ENCODE measurements at regions not wholly inside any gene's neighbourhood (a gene's known extent, or its start where the extent isn't known, plus 50 kb on each side); places are given as distances from the start of the nearest gene placed in this dataset.

DNA sequence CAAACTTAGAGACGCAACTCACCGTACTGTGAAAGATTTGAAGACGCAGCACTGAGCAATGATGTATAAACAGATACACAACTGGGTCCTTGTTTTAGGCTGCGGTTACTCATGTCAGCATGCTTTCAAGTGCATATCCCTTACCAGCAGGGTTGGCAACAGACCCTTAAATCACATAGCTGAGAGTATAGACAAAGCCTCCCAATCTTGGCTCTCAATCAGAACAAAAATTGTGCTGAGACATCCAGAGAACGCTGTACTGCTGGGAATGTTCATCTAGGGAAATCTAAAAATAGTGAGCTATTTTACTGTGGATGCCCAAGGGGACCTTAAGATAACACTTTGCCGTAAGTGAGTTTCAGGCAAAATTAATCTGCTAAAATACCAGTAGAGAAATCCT, 84.4 kb upstream of the NUDT7 start:
- H3K36me3 ChIP-seq = no peaks in the 10 kb centered on the region
- H3K9me3 ChIP-seq = no peaks in the 10 kb centered on the region
- TF ChIP-seq, protein P1, sequence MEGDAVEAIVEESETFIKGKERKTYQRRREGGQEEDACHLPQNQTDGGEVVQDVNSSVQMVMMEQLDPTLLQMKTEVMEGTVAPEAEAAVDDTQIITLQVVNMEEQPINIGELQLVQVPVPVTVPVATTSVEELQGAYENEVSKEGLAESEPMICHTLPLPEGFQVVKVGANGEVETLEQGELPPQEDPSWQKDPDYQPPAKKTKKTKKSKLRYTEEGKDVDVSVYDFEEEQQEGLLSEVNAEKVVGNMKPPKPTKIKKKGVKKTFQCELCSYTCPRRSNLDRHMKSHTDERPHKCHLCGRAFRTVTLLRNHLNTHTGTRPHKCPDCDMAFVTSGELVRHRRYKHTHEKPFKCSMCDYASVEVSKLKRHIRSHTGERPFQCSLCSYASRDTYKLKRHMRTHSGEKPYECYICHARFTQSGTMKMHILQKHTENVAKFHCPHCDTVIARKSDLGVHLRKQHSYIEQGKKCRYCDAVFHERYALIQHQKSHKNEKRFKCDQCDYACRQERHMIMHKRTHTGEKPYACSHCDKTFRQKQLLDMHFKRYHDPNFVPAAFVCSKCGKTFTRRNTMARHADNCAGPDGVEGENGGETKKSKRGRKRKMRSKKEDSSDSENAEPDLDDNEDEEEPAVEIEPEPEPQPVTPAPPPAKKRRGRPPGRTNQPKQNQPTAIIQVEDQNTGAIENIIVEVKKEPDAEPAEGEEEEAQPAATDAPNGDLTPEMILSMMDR (IDR thresholded peaks at IDR 0.05) = no peak
- H3K4me1 ChIP-seq = no peaks in the 10 kb centered on the region
- no peak for FAIRE-seq
- no peaks in the 10 kb centered on the region for H3K27me3 ChIP-seq
- H3K4me3 ChIP-seq = no peak overlapping the region
- DNase-seq = no peak
- intact Hi-C loops (cut with DNase I) = no loop called here
- no peak overlapping the region for H3K27ac ChIP-seq
- 72 to 79% methylated on average over 6 of the region's 6 CpGs for WGBS, 2 donors
- no peak for ATAC-seq

DNA sequence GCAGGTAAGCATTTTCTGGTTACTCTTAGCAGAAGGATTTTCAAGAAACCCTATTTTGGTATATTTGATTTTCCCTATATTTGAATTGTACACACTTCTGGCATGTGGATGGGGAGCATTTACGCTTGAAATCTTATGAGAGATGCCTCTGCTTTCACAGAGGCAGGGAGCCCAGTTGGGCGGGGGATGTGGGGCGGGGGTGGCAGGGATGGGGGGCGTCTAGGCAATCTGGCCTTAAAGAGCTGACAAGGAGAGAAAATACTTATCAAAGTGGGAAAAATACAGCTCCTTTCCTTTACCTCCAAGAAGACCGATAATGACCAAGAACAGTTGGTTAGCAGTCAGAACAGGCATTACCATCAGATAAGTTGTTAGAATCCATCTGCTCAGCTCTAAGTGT, 79.1 kb upstream of the NUDT7 start:
- Histone ChIP-seq H3K27ac (no peak overlapping the region), H3K4me1 (no peaks in the 10 kb centered on the region), H3K9me3 (no peaks in the 10 kb centered on the region), H3K36me3 (no peaks in the 10 kb centered on the region), H3K27me3 (no peaks in the 10 kb centered on the region), H3K4me3 (no peak overlapping the region)
- TF ChIP-seq, protein P1 (IDR thresholded peaks at IDR 0.05) = no peak
- FAIRE-seq (no peak), DNase-seq (no peak), ATAC-seq (no peak)
- 71 to 72% methylated on average over 5 of the region's 5 CpGs for WGBS, 2 donors
- intact Hi-C loops (cut with DNase I) = no loop called here

DNA sequence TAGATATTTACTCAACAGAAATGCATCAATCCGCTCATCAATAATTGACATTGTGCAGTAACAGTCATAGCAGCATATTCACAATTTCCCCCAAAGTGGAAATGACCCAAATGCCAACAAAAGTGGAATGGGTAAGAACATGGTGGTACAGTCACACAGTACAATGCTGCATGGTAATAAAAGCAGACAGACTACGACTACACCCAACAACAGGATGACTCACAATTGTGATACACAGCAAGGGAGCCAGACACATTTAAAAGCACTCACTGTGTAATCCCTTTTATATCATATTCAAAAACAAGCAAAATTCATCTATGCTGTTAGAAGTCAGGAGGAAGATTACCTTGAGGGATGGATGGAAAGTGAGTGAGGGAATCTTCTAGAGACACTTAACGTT, 76.5 kb upstream of the NUDT7 start:
- FAIRE-seq = no peak
- ATAC-seq = no peak
- no peaks in the 10 kb centered on the region for H3K4me1 ChIP-seq
- WGBS, 2 donors = 55 to 73% methylated on average over 3 of the region's 3 CpGs
- no peaks in the 10 kb centered on the region for H3K27me3 ChIP-seq
- intact Hi-C loops (cut with DNase I) = no loop called here
- TF ChIP-seq, protein P1 (IDR thresholded peaks at IDR 0.05) = no peak
- H3K36me3 ChIP-seq = no peaks in the 10 kb centered on the region
- no peaks in the 10 kb centered on the region for H3K9me3 ChIP-seq
- H3K27ac ChIP-seq = no peak overlapping the region
- no peak for DNase-seq
- H3K4me3 ChIP-seq = no peak overlapping the region

DNA sequence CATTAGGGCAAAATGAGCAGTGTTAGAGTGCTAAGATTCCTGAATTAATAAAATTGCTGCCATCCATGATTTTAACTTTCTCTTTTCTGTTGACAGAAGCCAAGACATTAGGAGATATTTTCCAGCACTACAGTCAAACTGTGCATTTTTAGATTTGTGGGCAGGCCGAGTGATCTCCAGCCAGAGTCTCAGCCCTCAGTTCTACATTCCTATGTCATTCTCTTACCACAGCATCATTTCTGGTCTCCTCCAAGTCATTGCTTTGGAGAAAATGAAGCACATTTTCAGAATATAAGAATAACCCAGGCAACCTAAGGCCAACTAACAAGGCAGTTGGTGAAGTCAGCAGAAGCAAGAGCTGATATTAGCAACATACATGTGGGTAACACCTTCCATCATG, 74.6 kb upstream of the NUDT7 start:
- Histone ChIP-seq H3K4me3 (no peak overlapping the region), H3K36me3 (no peaks in the 10 kb centered on the region), H3K27ac (no peak overlapping the region), H3K9me3 (no peaks in the 10 kb centered on the region), H3K27me3 (peaks cover 0 to 5% (median 0%) of the 10 kb centered on the region in 4 donors), H3K4me1 (no peaks in the 10 kb centered on the region)
- intact Hi-C loops (cut with DNase I) = no loop called here
- TF ChIP-seq, protein P1 (IDR thresholded peaks at IDR 0.05) = no peak
- FAIRE-seq (no peak), ATAC-seq (peak in 1 of 4 donors; percentile 23), DNase-seq (no peak)
- WGBS, 2 donors = 44 to 50% methylated on average over 1 of the region's 1 CpG

DNA sequence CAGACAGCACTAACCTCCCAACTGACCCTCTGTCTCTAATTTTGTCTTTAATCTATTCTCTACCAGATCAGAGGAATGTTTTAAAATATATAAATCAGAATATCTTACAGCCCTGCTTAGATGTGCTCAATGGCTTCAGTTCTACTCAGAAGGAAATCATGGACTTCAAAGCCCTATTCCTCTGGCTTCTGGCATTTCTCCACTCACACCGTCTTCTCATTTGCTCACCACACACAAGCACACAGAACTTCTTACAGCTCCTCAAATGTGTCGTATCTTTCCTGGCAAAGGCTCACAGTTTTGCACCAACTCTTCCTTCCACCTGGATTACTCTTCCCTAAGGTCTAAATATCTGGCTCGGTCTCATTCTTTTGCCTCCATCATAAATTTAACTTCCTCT, 71.6 kb upstream of the NUDT7 start:
- WGBS, 2 donors = 47 to 66% methylated on average over 3 of the region's 3 CpGs
- TF ChIP-seq, protein P1 (IDR thresholded peaks at IDR 0.05) = no peak
- DNase-seq (no peak), ATAC-seq (no peak), FAIRE-seq (no peak)
- peaks cover 0 to 11% (median 0%) of the 10 kb centered on the region in 4 donors for H3K27me3 ChIP-seq
- intact Hi-C loops (cut with DNase I) = no loop called here
- H3K27ac ChIP-seq = no peak overlapping the region
- no peaks in the 10 kb centered on the region for H3K9me3 ChIP-seq
- no peak overlapping the region for H3K4me3 ChIP-seq
- H3K4me1 ChIP-seq = no peaks in the 10 kb centered on the region
- H3K36me3 ChIP-seq = no peaks in the 10 kb centered on the region

Measured in pancreas (tissue), 10 donors.